MM.1S (cell line): ENCODE measurements at regions not wholly inside any gene's neighbourhood (a gene's known extent, or its start where the extent isn't known, plus 50 kb on each side); places are given as distances from the start of the nearest gene placed in this dataset.

Experiments
- DNase-seq: peaks from one replicate; pipeline ENCODE4 v3.0.0-alpha.2; 2015
- H2AFZ ChIP-seq: fragments of 300-600 bp; sonication (generic); 2 replicates; pipeline ENCODE4 v1.6.0; 2016; ENCODE audit warnings: antibody characterized with exemption, low read length
- H3F3A ChIP-seq: fragments of 300-600 bp; sonication (generic); 2 replicates; pipeline ENCODE4 v1.6.1; 2016; ENCODE audit warnings: mild to moderate bottlenecking, antibody characterized with exemption, low read length, moderate library complexity, mixed read lengths; ENCODE audit not compliant: insufficient read depth
- H3K27ac ChIP-seq: fragments of 300-600 bp; sonication (generic); 2 replicates; pipeline ENCODE4 v1.5.1; 2016; ENCODE audit warnings: mild to moderate bottlenecking, low read length
- H3K27me3 ChIP-seq: fragments of 300-600 bp; sonication (generic); replicated peaks from 2 replicates; pipeline ENCODE4 v1.6.0; 2016; ENCODE audit warnings: low read length; ENCODE audit not compliant: insufficient read depth
- H3K36me3 ChIP-seq: fragments of 300-600 bp; sonication (generic); replicated peaks from 2 replicates; pipeline ENCODE4 v1.6.1; 2016; ENCODE audit warnings: mild to moderate bottlenecking, low read length, mixed read lengths; ENCODE audit not compliant: insufficient read depth
- H3K4me1 ChIP-seq: fragments of 300-600 bp; sonication (generic); 2 replicates; pipeline ENCODE4 v1.6.1; 2016; ENCODE audit warnings: low read length, mixed read lengths
- H3K4me2 ChIP-seq: fragments of 300-600 bp; sonication (generic); 2 replicates; pipeline ENCODE4 v1.6.0; 2016; ENCODE audit warnings: low read depth, low read length
- H3K4me3 ChIP-seq: fragments of 300-600 bp; sonication (generic); 2 replicates; pipeline ENCODE4 v1.5.1; 2016; ENCODE audit warnings: low read length, mixed read lengths
- H3K79me2 ChIP-seq: fragments of 300-600 bp; sonication (generic); 2 replicates; pipeline ENCODE4 v1.6.1; 2016; ENCODE audit warnings: mixed run types, low read length, mixed read lengths
- H3K9ac ChIP-seq: fragments of 300-600 bp; sonication (generic); 2 replicates; pipeline ENCODE4 v1.6.1; 2016; ENCODE audit warnings: low read length, mixed read lengths
- H3K9me2 ChIP-seq: fragments of 300-600 bp; sonication (generic); replicated peaks from 2 replicates; pipeline ENCODE4 v1.6.1; 2016; ENCODE audit warnings: mild to moderate bottlenecking, low read length, mixed read lengths; ENCODE audit not compliant: insufficient read depth
- H3K9me3 ChIP-seq: fragments of 300-600 bp; sonication (generic); replicated peaks from 2 replicates; pipeline ENCODE4 v1.6.1; 2016; ENCODE audit warnings: mild to moderate bottlenecking, low read length, mixed read lengths; ENCODE audit not compliant: insufficient read depth
- H4K20me1 ChIP-seq: fragments of 300-600 bp; sonication (generic); 2 replicates; pipeline ENCODE4 v1.6.1; 2016; ENCODE audit warnings: mild to moderate bottlenecking, low read length, moderate library complexity, mixed read lengths; ENCODE audit not compliant: insufficient read depth
- CTCF ChIP-seq: fragments of 300-600 bp; sonication (generic); IDR thresholded peaks from 2 replicates; pipeline ENCODE4 v1.5.1; 2016; ENCODE audit warnings: antibody characterized with exemption, low read length, mixed read lengths
- EZH2 ChIP-seq: fragments of 300-600 bp; sonication (generic); optimal IDR thresholded peaks from 2 replicates; pipeline ENCODE3; 2017; ENCODE audit warnings: low read depth, mild to moderate bottlenecking, antibody characterized with exemption, low read length, mixed read lengths
- EZH2phosphoT487 ChIP-seq: fragments of 300-600 bp; sonication (generic); IDR thresholded peaks from 2 replicates; pipeline ENCODE4 v1.6.1; 2018; ENCODE audit warnings: antibody characterized with exemption, low read length

- H3K79me2 ChIP-seq, result no peaks in the 10 kb centered on the region
- H3K27me3 ChIP-seq, result no peaks in the 10 kb centered on the region
- no peaks in the 10 kb centered on the region for H3K36me3 ChIP-seq
- H3K9ac ChIP-seq, result no peak overlapping the region
- no peaks in the 10 kb centered on the region for H4K20me1 ChIP-seq
- H3K9me2 ChIP-seq, result no peaks in the 10 kb centered on the region
- H3F3A ChIP-seq, result no peaks in the 10 kb centered on the region
- no peaks in the 10 kb centered on the region for H3K4me1 ChIP-seq
- DNase-seq, result no peak
- no peak overlapping the region for H2AFZ ChIP-seq
- no peaks in the 10 kb centered on the region for H3K9me3 ChIP-seq
- no peak overlapping the region for H3K27ac ChIP-seq
- no peak overlapping the region for H3K4me2 ChIP-seq
- no peak for TF ChIP-seq CTCF
- TF ChIP-seq EZH2, result no peak
- TF ChIP-seq EZH2phosphoT487, result no peak
- no peak overlapping the region for H3K4me3 ChIP-seq
Measured at GRCh38 chr16:54403580-54403979, 117.0 kb upstream of the IRX3 start.

GRCh38 chr16:54402873-54403272, 116.3 kb upstream of the IRX3 start:
- H2AFZ ChIP-seq, result no peak overlapping the region
- H3K79me2 ChIP-seq, result no peaks in the 10 kb centered on the region
- no peaks in the 10 kb centered on the region for H3K36me3 ChIP-seq
- H3K4me3 ChIP-seq, result no peak overlapping the region
- no peak overlapping the region for H3K4me2 ChIP-seq
- TF ChIP-seq EZH2phosphoT487 (no peak), EZH2 (no peak), CTCF (no peak)
- H3K27ac ChIP-seq, result no peak overlapping the region
- H3K27me3 ChIP-seq, result no peaks in the 10 kb centered on the region
- no peak overlapping the region for H3K9ac ChIP-seq
- H4K20me1 ChIP-seq, result no peaks in the 10 kb centered on the region
- no peaks in the 10 kb centered on the region for H3K9me2 ChIP-seq
- no peaks in the 10 kb centered on the region for H3K4me1 ChIP-seq
- H3F3A ChIP-seq, result no peaks in the 10 kb centered on the region
- no peak for DNase-seq
- H3K9me3 ChIP-seq, result no peaks in the 10 kb centered on the region

GRCh38 chr16:54402270-54402669, 115.7 kb upstream of the IRX3 start:
- Histone ChIP-seq H3K9me2 (no peaks in the 10 kb centered on the region), H3K9me3 (no peaks in the 10 kb centered on the region), H3K4me1 (no peaks in the 10 kb centered on the region), H3K4me2 (no peak overlapping the region), H3K36me3 (no peaks in the 10 kb centered on the region), H4K20me1 (no peaks in the 10 kb centered on the region), H3K4me3 (no peak overlapping the region), H3K27ac (no peak overlapping the region), H3F3A (no peaks in the 10 kb centered on the region), H2AFZ (no peak overlapping the region), H3K79me2 (no peaks in the 10 kb centered on the region), H3K27me3 (no peaks in the 10 kb centered on the region), H3K9ac (no peak overlapping the region)
- no peak for TF ChIP-seq EZH2
- no peak for TF ChIP-seq CTCF
- TF ChIP-seq EZH2phosphoT487, result no peak
- DNase-seq, result no peak
